GM21737 (cell line): ENCODE measurements at regions not wholly inside any gene's neighbourhood (a gene's known extent, or its start where the extent isn't known, plus 50 kb on each side); places are given as distances from the start of the nearest gene placed in this dataset.

Experiments
- ATAC-seq: cut with Tn5 transposase; IDR thresholded peaks from one replicate; pipeline ENCODE4 v1.9.1; 2021; ENCODE audit warnings: mild to moderate bottlenecking, moderate library complexity; ENCODE audit not compliant: unreplicated experiment

GRCh38 chr3:147582642-147583041 is 173.5 kb downstream of the ZIC1 start:
- ATAC-seq = no peak

- no peak for ATAC-seq
These were observed 179.9 kb downstream of the ZIC1 start for GRCh38 chr3:147589016-147589415.

- no peak for ATAC-seq
These were observed 195.0 kb downstream of the ZIC1 start for GRCh38 chr3:147604136-147604535.

- no peak for ATAC-seq
These were observed 204.6 kb downstream of the ZIC1 start for GRCh38 chr3:147613725-147614124.

GRCh38 chr3:147614210-147614609 is 205.0 kb downstream of the ZIC1 start:
- ATAC-seq = no peak

GRCh38 chr3:147615035-147615434 is 205.9 kb downstream of the ZIC1 start:
- no peak for ATAC-seq

GRCh38 chr3:147616998-147617619 is 207.9 kb downstream of the ZIC1 start:
- ATAC-seq = no peak

GRCh38 chr3:147618691-147619090 is 209.5 kb downstream of the ZIC1 start:
- ATAC-seq = no peak

- ATAC-seq = no peak
These were observed 210.9 kb downstream of the ZIC1 start for GRCh38 chr3:147619921-147620560.

GRCh38 chr3:147620906-147621305 is 211.7 kb downstream of the ZIC1 start:
- ATAC-seq = no peak

- ATAC-seq = no peak
These were observed 221.8 kb downstream of the ZIC1 start for GRCh38 chr3:147630921-147631415.

- ATAC-seq = no peak
These were observed 231.6 kb downstream of the ZIC1 start for GRCh38 chr3:147640781-147641180.

GRCh38 chr3:147645761-147646160 is 236.6 kb downstream of the ZIC1 start:
- ATAC-seq = no peak

GRCh38 chr3:147649475-147649874 is 240.3 kb downstream of the ZIC1 start:
- no peak for ATAC-seq

- no peak for ATAC-seq
These were observed 242.1 kb downstream of the ZIC1 start for GRCh38 chr3:147651107-147651778.

GRCh38 chr3:147652651-147653366 is 243.6 kb downstream of the ZIC1 start:
- ATAC-seq = no peak

- no peak for ATAC-seq
These were observed 244.3 kb downstream of the ZIC1 start for GRCh38 chr3:147653367-147653923.

GRCh38 chr3:147654827-147655226 is 245.7 kb downstream of the ZIC1 start:
- no peak for ATAC-seq

- ATAC-seq = no peak
These were observed 246.1 kb downstream of the ZIC1 start for GRCh38 chr3:147655236-147655635.

- no peak for ATAC-seq
These were observed 246.9 kb downstream of the ZIC1 start for GRCh38 chr3:147656023-147656422.

- ATAC-seq = no peak
These were observed 252.8 kb downstream of the ZIC1 start for GRCh38 chr3:147661916-147662315.
